ENCODE measurements at regions not wholly inside any gene's neighbourhood (a gene's known extent, or its start where the extent isn't known, plus 50 kb on each side); places are given as distances from the start of the nearest gene placed in this dataset.

DNA sequence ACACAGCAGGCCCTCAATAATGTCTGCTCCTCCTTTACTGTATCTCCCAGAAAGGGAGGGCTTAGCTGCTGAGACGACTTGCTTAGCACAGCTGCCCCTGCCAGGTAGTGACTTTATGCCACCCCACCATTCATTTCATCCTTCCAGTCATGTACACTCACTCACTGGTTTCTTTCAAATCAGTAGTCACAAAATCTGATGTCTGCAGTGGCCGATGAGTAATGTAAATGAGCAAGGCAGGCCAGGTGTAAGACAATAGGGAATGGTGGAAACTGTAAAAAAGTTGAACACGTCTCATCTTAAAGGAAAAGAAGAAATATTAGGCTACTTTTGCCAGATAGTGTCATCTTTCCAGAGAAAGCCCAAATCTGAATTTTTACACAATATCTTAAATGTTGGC lies 207.6 kb upstream of the PRICKLE2 start:
- 4% methylated on average over 3 of the region's 3 CpGs for WGBS (ENCODE audit: low lambda C conversion rate)

More for the DNA sequence above, 207.6 kb upstream of the PRICKLE2 start:
- ChIA-PET CTCF (ENCODE audit: low intra/inter-chr PET ratio, low total read pairs) (no interaction called here), POLR2A (no interaction called here)
- Histone ChIP-seq H3K9me3 (ENCODE audit: low read length) (no peaks in the 10 kb centered on the region), H3K27ac (ENCODE audit: extremely low read length, insufficient read depth, low read length) (no peak overlapping the region), H3K4me1 (ENCODE audit: insufficient read depth, low read length) (no peaks in the 10 kb centered on the region), H3K4me3 (replicated peaks in 1 of 3; ENCODE audit: insufficient read depth in 1 of 3, low read depth in 2 of 3, low read length in 3 of 3) (no peak overlapping the region), H3K27me3 (ENCODE audit: control insufficient read depth in 1 of 2, insufficient read depth in 2 of 2, low read length in 2 of 2) (0 out of 5 replicates have a peak, but pooled peaks cover 0 to 3% of the 10 kb centered on the region in 2 experiments), H3K9ac (ENCODE audit: insufficient read depth, low read depth, low read length) (no peak overlapping the region), H4K20me1 (ENCODE audit: insufficient read depth, low read length) (no peaks in the 10 kb centered on the region), H3K4me2 (ENCODE audit: low read depth, low read length) (no peak overlapping the region), H2AFZ (ENCODE audit: low read length) (no peak overlapping the region), H3K36me3 (replicated peaks in 1 of 2; ENCODE audit: control insufficient read depth in 1 of 2, insufficient read depth in 2 of 2, low read length in 2 of 2) (no peaks in the 10 kb centered on the region), H3K79me2 (ENCODE audit: insufficient read depth, low read length) (no peaks in the 10 kb centered on the region)
- DNase-seq (ENCODE audit: low spot score) (no peak), ATAC-seq (no peak), FAIRE-seq (no peak)
- intact Hi-C loops (cut with micrococcal nuclease; ENCODE audit: unreplicated experiment), result no loop called here
- BruUV-seq (replicated peaks), result no TSS peak
- in situ Hi-C loops (cut with HindIII; ENCODE audit: extremely low pct_ligation_motif_present, low pct_unique_long_range_greater_than_20kb), result no loop called here
- TF ChIP-seq, protein P1, sequence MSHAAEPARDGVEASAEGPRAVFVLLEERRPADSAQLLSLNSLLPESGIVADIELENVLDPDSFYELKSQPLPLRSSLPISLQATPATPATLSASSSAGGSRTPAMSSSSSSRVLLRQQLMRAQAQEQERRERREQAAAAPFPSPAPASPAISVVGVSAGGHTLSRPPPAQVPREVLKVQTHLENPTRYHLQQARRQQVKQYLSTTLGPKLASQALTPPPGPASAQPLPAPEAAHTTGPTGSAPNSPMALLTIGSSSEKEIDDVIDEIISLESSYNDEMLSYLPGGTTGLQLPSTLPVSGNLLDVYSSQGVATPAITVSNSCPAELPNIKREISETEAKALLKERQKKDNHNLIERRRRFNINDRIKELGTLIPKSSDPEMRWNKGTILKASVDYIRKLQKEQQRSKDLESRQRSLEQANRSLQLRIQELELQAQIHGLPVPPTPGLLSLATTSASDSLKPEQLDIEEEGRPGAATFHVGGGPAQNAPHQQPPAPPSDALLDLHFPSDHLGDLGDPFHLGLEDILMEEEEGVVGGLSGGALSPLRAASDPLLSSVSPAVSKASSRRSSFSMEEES (CRISPR knock-in tag; IDR thresholded peaks at IDR 0.05), result no peak
- TF ChIP-seq, protein P2, sequence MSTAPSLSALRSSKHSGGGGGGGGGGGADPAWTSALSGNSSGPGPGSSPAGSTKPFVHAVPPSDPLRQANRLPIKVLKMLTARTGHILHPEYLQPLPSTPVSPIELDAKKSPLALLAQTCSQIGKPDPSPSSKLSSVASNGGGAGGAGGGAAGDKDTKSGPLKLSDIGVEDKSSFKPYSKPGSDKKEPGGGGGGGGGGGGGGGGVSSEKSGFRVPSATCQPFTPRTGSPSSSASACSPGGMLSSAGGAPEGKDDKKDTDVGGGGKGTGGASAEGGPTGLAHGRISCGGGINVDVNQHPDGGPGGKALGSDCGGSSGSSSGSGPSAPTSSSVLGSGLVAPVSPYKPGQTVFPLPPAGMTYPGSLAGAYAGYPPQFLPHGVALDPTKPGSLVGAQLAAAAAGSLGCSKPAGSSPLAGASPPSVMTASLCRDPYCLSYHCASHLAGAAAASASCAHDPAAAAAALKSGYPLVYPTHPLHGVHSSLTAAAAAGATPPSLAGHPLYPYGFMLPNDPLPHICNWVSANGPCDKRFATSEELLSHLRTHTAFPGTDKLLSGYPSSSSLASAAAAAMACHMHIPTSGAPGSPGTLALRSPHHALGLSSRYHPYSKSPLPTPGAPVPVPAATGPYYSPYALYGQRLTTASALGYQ (CRISPR knock-in tag; IDR thresholded peaks at IDR 0.05), result no peak
- TF ChIP-seq MED8 (CRISPR knock-in tag; IDR thresholded peaks at IDR 0.05; ENCODE audit: insufficient replicate concordance) (no peak), TBP (CRISPR knock-in tag; IDR thresholded peaks at IDR 0.05) (no peak), SIX1 (CRISPR knock-in tag; IDR thresholded peaks at IDR 0.05; ENCODE audit: borderline replicate concordance) (no peak), ZNF263 (CRISPR knock-in tag; IDR thresholded peaks at IDR 0.05) (no peak), ZNF776 (CRISPR knock-in tag; IDR thresholded peaks at IDR 0.05) (no peak)
- TF ChIP-seq, protein P3, sequence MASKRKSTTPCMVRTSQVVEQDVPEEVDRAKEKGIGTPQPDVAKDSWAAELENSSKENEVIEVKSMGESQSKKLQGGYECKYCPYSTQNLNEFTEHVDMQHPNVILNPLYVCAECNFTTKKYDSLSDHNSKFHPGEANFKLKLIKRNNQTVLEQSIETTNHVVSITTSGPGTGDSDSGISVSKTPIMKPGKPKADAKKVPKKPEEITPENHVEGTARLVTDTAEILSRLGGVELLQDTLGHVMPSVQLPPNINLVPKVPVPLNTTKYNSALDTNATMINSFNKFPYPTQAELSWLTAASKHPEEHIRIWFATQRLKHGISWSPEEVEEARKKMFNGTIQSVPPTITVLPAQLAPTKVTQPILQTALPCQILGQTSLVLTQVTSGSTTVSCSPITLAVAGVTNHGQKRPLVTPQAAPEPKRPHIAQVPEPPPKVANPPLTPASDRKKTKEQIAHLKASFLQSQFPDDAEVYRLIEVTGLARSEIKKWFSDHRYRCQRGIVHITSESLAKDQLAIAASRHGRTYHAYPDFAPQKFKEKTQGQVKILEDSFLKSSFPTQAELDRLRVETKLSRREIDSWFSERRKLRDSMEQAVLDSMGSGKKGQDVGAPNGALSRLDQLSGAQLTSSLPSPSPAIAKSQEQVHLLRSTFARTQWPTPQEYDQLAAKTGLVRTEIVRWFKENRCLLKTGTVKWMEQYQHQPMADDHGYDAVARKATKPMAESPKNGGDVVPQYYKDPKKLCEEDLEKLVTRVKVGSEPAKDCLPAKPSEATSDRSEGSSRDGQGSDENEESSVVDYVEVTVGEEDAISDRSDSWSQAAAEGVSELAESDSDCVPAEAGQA (IDR thresholded peaks at IDR 0.05; ENCODE audit: low read depth), result no peak
- TF ChIP-seq, protein P3 (CRISPR knock-in tag; IDR thresholded peaks at IDR 0.05; ENCODE audit: borderline replicate concordance), result no peak

Data from HepG2 (cell line).